H1 (cell line): ENCODE measurements at regions not wholly inside any gene's neighbourhood (a gene's known extent, or its start where the extent isn't known, plus 50 kb on each side); places are given as distances from the start of the nearest gene placed in this dataset.

Experiments
- CTCF ChIA-PET: fragments of 300-600 bp; sonication (Branson Sonifier 250); formaldehyde crosslinking; loops from one replicate; lab custom pipeline; 2021; ENCODE audit not compliant: partially characterized antibody; lab: Charles Lee
- POLR2A ChIA-PET: fragments of 300-600 bp; sonication (Branson Sonifier 250); formaldehyde crosslinking; loops from one replicate; lab custom pipeline; 2021; ENCODE audit warnings: inconsistent platforms; ENCODE audit not compliant: partially characterized antibody; lab: Charles Lee
- DNase-seq, 2 experiments: peaks; one replicate each; pipeline versions ENCODE4 v3.0.0 to v3.0.0-alpha.2; 2010 to 2022; ENCODE audit warnings: low spot score in 2 of 2, low read depth in 1 of 2, mixed read lengths in 1 of 2
- FAIRE-seq: peaks from 2 replicates; lab custom pipeline; 2011; peaks lifted over from hg19 to GRCh38; lab: Jason Lieb, UNC
- H2AFZ ChIP-seq: 2 replicates; pipeline ENCODE4 v1.8.1; 2012; ENCODE audit warnings: low read length, inconsistent platforms
- H2AK5ac ChIP-seq: 2 replicates; pipeline ENCODE4 v1.6.1; 2013; ENCODE audit warnings: low read depth, low read length
- H2BK120ac ChIP-seq: replicated peaks from 2 replicates; pipeline ENCODE3; 2013; ENCODE audit warnings: low read depth, low read length, inconsistent platforms
- H2BK12ac ChIP-seq: 2 replicates; pipeline ENCODE4 v1.6.1; 2013; ENCODE audit warnings: low read depth, low read length
- H2BK15ac ChIP-seq: 2 replicates; pipeline ENCODE4 v1.6.1; 2013; ENCODE audit warnings: low read length
- H2BK20ac ChIP-seq: 2 replicates; pipeline ENCODE4 v1.6.1; 2013; ENCODE audit warnings: low read length
- H2BK5ac ChIP-seq: 2 replicates; pipeline ENCODE4 v1.6.1; 2013; ENCODE audit warnings: low read depth, low read length
- H3K14ac ChIP-seq: 2 replicates; pipeline ENCODE4 v1.6.1; 2013; ENCODE audit warnings: inconsistent platforms; ENCODE audit not compliant: insufficient read length
- H3K18ac ChIP-seq: 2 replicates; pipeline ENCODE4 v1.6.1; 2013; ENCODE audit warnings: low read length; ENCODE audit errors: extremely low read depth
- H3K23ac ChIP-seq: 2 replicates; pipeline ENCODE4 v1.6.1; 2013; ENCODE audit warnings: inconsistent platforms; ENCODE audit not compliant: insufficient read length
- H3K23me2 ChIP-seq: 2 replicates; pipeline ENCODE4 v1.6.1; 2013; ENCODE audit warnings: low read depth, low read length
- H3K27ac ChIP-seq: 2 replicates; pipeline ENCODE4 v1.6.1; 2011; ENCODE audit warnings: low read depth, low read length, inconsistent platforms
- H3K27me3 ChIP-seq, 4 experiments: replicated peaks in 1 of 4; 1 replicate in 1 of 4; 2 replicates in 3 of 4; pipeline versions ENCODE4 v1.6.1 to v1.8.1; 2011 to 2013; ENCODE audit warnings: low read length in 3 of 4, mild to moderate bottlenecking in 3 of 4, inconsistent platforms in 2 of 4, mixed read lengths in 2 of 4, moderate library complexity in 1 of 4; ENCODE audit not compliant: control insufficient read depth in 3 of 4, insufficient read depth in 3 of 4; ENCODE audit errors: extremely low read depth in 1 of 4
- H3K36me3 ChIP-seq, 4 experiments: 2 replicates each; pipeline versions ENCODE4 v1.6.1 to v1.8.1; 2011 to 2013; ENCODE audit warnings: mild to moderate bottlenecking in 4 of 4, low read length in 3 of 4, moderate library complexity in 2 of 4, control low read depth in 1 of 4, inconsistent platforms in 1 of 4; ENCODE audit not compliant: insufficient read depth in 4 of 4, control insufficient read depth in 2 of 4
- H3K4ac ChIP-seq: replicated peaks from 2 replicates; pipeline ENCODE3; 2013; ENCODE audit warnings: low read length, low read depth, mixed read lengths, inconsistent platforms; ENCODE audit not compliant: insufficient read length
- H3K4me1 ChIP-seq, 4 experiments: replicated peaks in 1 of 4; 1 replicate in 1 of 4; 2 replicates in 3 of 4; pipeline versions ENCODE4 v1.6.1 to v1.8.1; 2011 to 2013; ENCODE audit warnings: low read length in 3 of 4, inconsistent platforms in 2 of 4, mixed read lengths in 1 of 4; ENCODE audit not compliant: insufficient read depth in 4 of 4, control insufficient read depth in 3 of 4
- H3K4me2 ChIP-seq, 2 experiments: 2 replicates each; pipeline versions ENCODE4 v1.6.1 to v1.8.1; 2011 to 2013; ENCODE audit warnings: low read depth in 2 of 2, low read length in 2 of 2, control low read depth in 1 of 2, inconsistent platforms in 1 of 2, mild to moderate bottlenecking in 1 of 2; ENCODE audit not compliant: insufficient read depth in 1 of 2
- H3K4me3 ChIP-seq, 4 experiments: fragments of 200-600, 300-600 bp in 1 of 4; sonication (generic), shearing (Covaris generic), sonication (Bioruptor Twin) in 1 of 4; 2 replicates each; pipeline versions ENCODE4 v1.5.1 to v1.8.1; 2011 to 2016; ENCODE audit warnings: low read length in 4 of 4, low read depth in 3 of 4, control low read depth in 2 of 4, inconsistent platforms in 2 of 4, mild to moderate bottlenecking in 2 of 4, mixed read lengths in 1 of 4, moderate library complexity in 1 of 4; ENCODE audit not compliant: insufficient read depth in 2 of 4; ENCODE audit errors: extremely low read depth in 1 of 4
- H3K56ac ChIP-seq: replicated peaks from 2 replicates; pipeline ENCODE3; 2013; ENCODE audit warnings: low read depth, mild to moderate bottlenecking, mixed read lengths, low read length, inconsistent platforms; ENCODE audit not compliant: insufficient read length
- H3K79me1 ChIP-seq: 2 replicates; pipeline ENCODE4 v1.6.1; 2013; ENCODE audit warnings: low read depth, low read length, control low read depth
- H3K79me2 ChIP-seq, 2 experiments: 2 replicates each; pipeline versions ENCODE4 v1.6.1 to v1.8.1; 2012 to 2013; ENCODE audit warnings: low read length in 2 of 2, mild to moderate bottlenecking in 2 of 2, inconsistent platforms in 1 of 2; ENCODE audit not compliant: insufficient read depth in 2 of 2, control insufficient read depth in 1 of 2
- H3K9ac ChIP-seq, 4 experiments: replicated peaks in 1 of 4; 1 replicate in 1 of 4; 2 replicates in 3 of 4; pipeline versions ENCODE4 v1.6.1 to v1.8.1; 2011 to 2013; ENCODE audit warnings: low read depth in 3 of 4, low read length in 3 of 4, control low read depth in 2 of 4, mild to moderate bottlenecking in 2 of 4, moderate library complexity in 2 of 4, inconsistent platforms in 1 of 4; ENCODE audit errors: extremely low read depth in 1 of 4
- H3K9me3 ChIP-seq, 2 experiments: 2 replicates each; pipeline versions ENCODE4 v1.6.1 to v1.8.1; 2012 to 2013; ENCODE audit warnings: mild to moderate bottlenecking in 2 of 2, moderate library complexity in 2 of 2, control low read depth in 1 of 2, inconsistent platforms in 1 of 2, low read depth in 1 of 2, low read length in 1 of 2, mixed read lengths in 1 of 2; ENCODE audit not compliant: insufficient read depth in 2 of 2
- H4K20me1 ChIP-seq, 2 experiments: replicated peaks in 1 of 2; 2 replicates each; pipeline versions ENCODE3 to v1.8.1; 2011 to 2013; ENCODE audit warnings: inconsistent platforms in 2 of 2, low read length in 2 of 2, mild to moderate bottlenecking in 1 of 2; ENCODE audit not compliant: insufficient read depth in 2 of 2, control insufficient read depth in 1 of 2
- H4K5ac ChIP-seq: 2 replicates; pipeline ENCODE4 v1.6.1; 2013; ENCODE audit warnings: low read length, low read depth, mixed read lengths, inconsistent platforms; ENCODE audit not compliant: insufficient read length
- H4K8ac ChIP-seq: 2 replicates; pipeline ENCODE4 v1.8.0; 2013; ENCODE audit warnings: mild to moderate bottlenecking, moderate library complexity, low read length, inconsistent platforms; ENCODE audit not compliant: insufficient read depth; ENCODE audit errors: extremely low read depth
- H4K91ac ChIP-seq: replicated peaks from 2 replicates; pipeline ENCODE3; 2013; ENCODE audit warnings: low read length, mixed read lengths, inconsistent platforms; ENCODE audit not compliant: insufficient read length
- EP300 ChIP-seq, 2 experiments: IDR thresholded peaks; 1 replicate in 1 of 2; 2 replicates in 1 of 2; pipeline ENCODE4 v1.6.1; 2011 to 2012; ENCODE audit warnings: low read depth in 2 of 2, low read length in 2 of 2, mild to moderate bottlenecking in 2 of 2, borderline replicate concordance in 1 of 2, inconsistent platforms in 1 of 2, moderate library complexity in 1 of 2
- NRF1 ChIP-seq: IDR thresholded peaks from 2 replicates; pipeline ENCODE4 v1.6.1; 2011; ENCODE audit warnings: mild to moderate bottlenecking, low read depth, low read length, improper control_type of control experiment
- POU5F1 ChIP-seq: IDR thresholded peaks from 2 replicates; pipeline ENCODE4 v1.6.1; 2011; ENCODE audit warnings: low read depth, mild to moderate bottlenecking, low read length, moderate library complexity
- WGBS, 2 experiments: shearing (Covaris generic) in 1 of 2; methylation state at CpG; one replicate each; pipeline versions ENCODE4 v1.1.6 to v1.1.7; 2013 to 2015; ENCODE audit warnings: low lambda C conversion rate in 2 of 2, mixed read lengths in 2 of 2, inconsistent platforms in 1 of 2, low coverage in 1 of 2, missing lambda C conversion rate in 1 of 2; ENCODE audit not compliant: insufficient replicate concordance in 2 of 2, insufficient coverage in 1 of 2, insufficient read length in 1 of 2; ENCODE audit errors: extremely low coverage in 1 of 2, missing lambda C conversion rate in 1 of 2; 5-methylcytosine and 5-hydroxymethylcytosine counted together

- no peak overlapping the region for H3K27ac ChIP-seq
- H2AK5ac ChIP-seq = no peak overlapping the region
- H3K4me3 ChIP-seq = no peak overlapping the region
- no peaks in the 10 kb centered on the region for H3K79me2 ChIP-seq
- ChIA-PET CTCF (interaction anchor here (0.6 to 0.9 kb wide), 2 partner anchors 31 to 61 kb away, joined by 3 read pairs; no protein-coding TSS in a partner anchor), POLR2A (no interaction called here)
- no peak overlapping the region for H2AFZ ChIP-seq
- H3K79me1 ChIP-seq = no peaks in the 10 kb centered on the region
- peaks cover 0 to 2% of the 10 kb centered on the region in 2 experiments for H4K20me1 ChIP-seq
- H4K91ac ChIP-seq = no peak overlapping the region
- WGBS, 2 experiments = 78% methylated on average over 2 of the region's 2 CpGs; no CpG with 5 or more reads in 1 of the 2 experiments
- H2BK15ac ChIP-seq = no peak overlapping the region
- H4K5ac ChIP-seq = no peak overlapping the region
- DNase-seq (no peak), FAIRE-seq (no peak)
- H2BK20ac ChIP-seq = no peak overlapping the region
- no peak overlapping the region for H3K18ac ChIP-seq
- H3K9ac ChIP-seq = no peak overlapping the region
- H3K14ac ChIP-seq = no peak overlapping the region
- no peak overlapping the region for H2BK5ac ChIP-seq
- peaks cover 0 to 6% (median 3%) of the 10 kb centered on the region in 4 experiments; a peak in 3 of 7 replicates for H3K4me1 ChIP-seq
- no peak overlapping the region for H3K4me2 ChIP-seq
- no peak overlapping the region for H4K8ac ChIP-seq
- TF ChIP-seq EP300 (IDR thresholded peaks at IDR 0.05; ENCODE audit: borderline replicate concordance in 1 of 2, low read depth in 2 of 2, low read length in 2 of 2) = no peak
- no peak for TF ChIP-seq POU5F1
- TF ChIP-seq NRF1 = no peak
- H3K23me2 ChIP-seq = peaks cover 4% of the 10 kb centered on the region; the same call in 1 of the 2 replicates
- H3K36me3 ChIP-seq = no peaks in the 10 kb centered on the region; a peak in 1 of 8 replicates
- no peaks in the 10 kb centered on the region for H3K9me3 ChIP-seq
- H3K56ac ChIP-seq = no peak overlapping the region
- H3K4ac ChIP-seq = no peak overlapping the region
- H3K27me3 ChIP-seq = no peaks in the 10 kb centered on the region; a peak in 1 of 7 replicates
- no peak overlapping the region for H2BK120ac ChIP-seq
- no peak overlapping the region for H2BK12ac ChIP-seq
- no peak overlapping the region for H3K23ac ChIP-seq
Observed at GRCh38 chr10:78199759-78200158, 166.1 kb downstream of the RPS24 start.
